KMS-11 (cell line): ENCODE measurements at regions not wholly inside any gene's neighbourhood (a gene's known extent, or its start where the extent isn't known, plus 50 kb on each side); places are given as distances from the start of the nearest gene placed in this dataset.

Experiments used
- H2AFZ ChIP-seq: fragments of 200-600 bp; sonication (generic); 2 replicates; pipeline ENCODE4 v1.6.1; 2016; ENCODE audit warnings: antibody characterized with exemption, mixed run types, low read depth
- H3K27ac ChIP-seq: fragments of 200-600 bp; sonication (generic); 2 replicates; pipeline ENCODE4 v1.6.1; 2016; ENCODE audit warnings: mild to moderate bottlenecking, mixed run types
- H3K27me3 ChIP-seq: fragments of 200-600 bp; sonication (generic); 2 replicates; pipeline ENCODE4 v1.6.1; 2017; ENCODE audit warnings: mild to moderate bottlenecking, low read depth, mixed run types, moderate library complexity; ENCODE audit not compliant: insufficient read depth
- H3K36me3 ChIP-seq: fragments of 200-600 bp; sonication (generic); 2 replicates; pipeline ENCODE4 v1.6.1; 2017; ENCODE audit warnings: mild to moderate bottlenecking, mixed run types; ENCODE audit not compliant: insufficient read depth
- H3K4me1 ChIP-seq: fragments of 200-600 bp; sonication (generic); 2 replicates; pipeline ENCODE4 v1.6.1; 2016; ENCODE audit warnings: mild to moderate bottlenecking, low read depth, mixed run types; ENCODE audit not compliant: poor library complexity, severe bottlenecking
- H3K4me2 ChIP-seq: fragments of 200-600 bp; sonication (generic); 2 replicates; pipeline ENCODE4 v1.7.0; 2016; ENCODE audit warnings: mild to moderate bottlenecking, mixed run types
- H3K4me3 ChIP-seq: fragments of 200-600 bp; sonication (generic); IDR thresholded peaks from 2 replicates; pipeline ENCODE4 v1.6.1; 2017; ENCODE audit warnings: low read depth, low read length, mixed read lengths; ENCODE audit not compliant: insufficient read depth
- H3K79me2 ChIP-seq: fragments of 200-600 bp; sonication (generic); 2 replicates; pipeline ENCODE4 v1.6.1; 2016; ENCODE audit warnings: low read depth, mixed run types; ENCODE audit not compliant: insufficient read depth
- H3K9ac ChIP-seq: fragments of 200-600 bp; sonication (generic); 2 replicates; pipeline ENCODE4 v1.6.1; 2016; ENCODE audit warnings: mild to moderate bottlenecking, mixed run types
- H4K20me1 ChIP-seq: fragments of 200-600 bp; sonication (generic); 2 replicates; pipeline ENCODE4 v1.6.1; 2016; ENCODE audit warnings: mild to moderate bottlenecking, mixed run types; ENCODE audit not compliant: insufficient read depth
- TF ChIP-seq, protein P1 (sequence below): fragments of 200-600 bp; sonication (generic); conservative IDR thresholded peaks from 2 replicates; pipeline ENCODE4 v1.6.1; 2017; ENCODE audit warnings: low read depth, mild to moderate bottlenecking, antibody characterized with exemption, low read length, moderate library complexity, mixed read lengths

- Histone ChIP-seq H3K79me2 (no peaks in the 10 kb centered on the region), H3K9ac (no peak overlapping the region), H3K4me3 (no peak overlapping the region), H3K27ac (no peak overlapping the region), H3K4me2 (no peak overlapping the region), H3K36me3 (no peaks in the 10 kb centered on the region), H3K27me3 (no peaks in the 10 kb centered on the region), H4K20me1 (no peaks in the 10 kb centered on the region), H3K4me1 (no peaks in the 10 kb centered on the region), H2AFZ (no peak overlapping the region)
- TF ChIP-seq, protein P1, sequence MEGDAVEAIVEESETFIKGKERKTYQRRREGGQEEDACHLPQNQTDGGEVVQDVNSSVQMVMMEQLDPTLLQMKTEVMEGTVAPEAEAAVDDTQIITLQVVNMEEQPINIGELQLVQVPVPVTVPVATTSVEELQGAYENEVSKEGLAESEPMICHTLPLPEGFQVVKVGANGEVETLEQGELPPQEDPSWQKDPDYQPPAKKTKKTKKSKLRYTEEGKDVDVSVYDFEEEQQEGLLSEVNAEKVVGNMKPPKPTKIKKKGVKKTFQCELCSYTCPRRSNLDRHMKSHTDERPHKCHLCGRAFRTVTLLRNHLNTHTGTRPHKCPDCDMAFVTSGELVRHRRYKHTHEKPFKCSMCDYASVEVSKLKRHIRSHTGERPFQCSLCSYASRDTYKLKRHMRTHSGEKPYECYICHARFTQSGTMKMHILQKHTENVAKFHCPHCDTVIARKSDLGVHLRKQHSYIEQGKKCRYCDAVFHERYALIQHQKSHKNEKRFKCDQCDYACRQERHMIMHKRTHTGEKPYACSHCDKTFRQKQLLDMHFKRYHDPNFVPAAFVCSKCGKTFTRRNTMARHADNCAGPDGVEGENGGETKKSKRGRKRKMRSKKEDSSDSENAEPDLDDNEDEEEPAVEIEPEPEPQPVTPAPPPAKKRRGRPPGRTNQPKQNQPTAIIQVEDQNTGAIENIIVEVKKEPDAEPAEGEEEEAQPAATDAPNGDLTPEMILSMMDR, result no peak
Observed at GRCh38 chr5:86008293-86008692, 609.4 kb upstream of the COX7C start.

- H3K4me3 ChIP-seq, result no peak overlapping the region
- no peak overlapping the region for H2AFZ ChIP-seq
- TF ChIP-seq, protein P1, result no peak
- H3K27ac ChIP-seq, result no peak overlapping the region
- no peaks in the 10 kb centered on the region for H4K20me1 ChIP-seq
- H3K4me1 ChIP-seq, result no peaks in the 10 kb centered on the region
- H3K27me3 ChIP-seq, result no peaks in the 10 kb centered on the region
- no peak overlapping the region for H3K4me2 ChIP-seq
- H3K79me2 ChIP-seq, result no peaks in the 10 kb centered on the region
- no peak overlapping the region for H3K9ac ChIP-seq
- no peaks in the 10 kb centered on the region for H3K36me3 ChIP-seq
Observed at GRCh38 chr5:86008704-86009103, 609.0 kb upstream of the COX7C start.

DNA sequence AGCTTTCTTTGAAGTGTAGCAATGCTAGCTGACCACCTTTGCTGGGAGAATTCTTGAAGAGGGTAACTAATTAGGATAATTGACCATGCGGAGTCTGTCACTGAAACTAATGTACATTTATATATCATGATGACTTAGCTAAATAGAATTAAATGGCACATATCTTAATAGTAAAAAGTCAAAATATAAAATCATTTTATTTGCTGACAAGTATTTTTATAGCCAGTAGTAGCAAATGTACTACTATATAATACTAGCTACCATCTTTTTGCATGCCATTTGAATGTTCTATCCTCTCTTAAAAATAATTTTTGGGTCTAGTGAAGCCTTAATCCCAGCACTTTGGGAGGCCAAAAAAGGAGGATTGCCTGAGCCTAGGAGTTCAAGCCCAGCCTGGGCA is 605.8 kb upstream of the COX7C start:
- no peak overlapping the region for H3K4me3 ChIP-seq
- no peaks in the 10 kb centered on the region for H3K36me3 ChIP-seq
- H3K79me2 ChIP-seq, result no peaks in the 10 kb centered on the region
- H3K4me2 ChIP-seq, result no peak overlapping the region
- H3K9ac ChIP-seq, result no peak overlapping the region
- no peaks in the 10 kb centered on the region for H4K20me1 ChIP-seq
- no peak overlapping the region for H3K27ac ChIP-seq
- H3K4me1 ChIP-seq, result no peaks in the 10 kb centered on the region
- no peaks in the 10 kb centered on the region for H3K27me3 ChIP-seq
- H2AFZ ChIP-seq, result no peak overlapping the region
- TF ChIP-seq, protein P1, result no peak

- Histone ChIP-seq H3K4me1 (peaks cover 5% of the 10 kb centered on the region), H2AFZ (no peak overlapping the region), H3K9ac (no peak overlapping the region), H3K36me3 (no peaks in the 10 kb centered on the region), H3K4me3 (no peak overlapping the region), H3K4me2 (no peak overlapping the region), H4K20me1 (no peaks in the 10 kb centered on the region), H3K27me3 (no peaks in the 10 kb centered on the region), H3K79me2 (no peaks in the 10 kb centered on the region), H3K27ac (no peak overlapping the region)
- TF ChIP-seq, protein P1, result no peak
Observed at GRCh38 chr5:86029308-86029707, 588.4 kb upstream of the COX7C start.
